ENCODE measurements at regions not wholly inside any gene's neighbourhood (a gene's known extent, or its start where the extent isn't known, plus 50 kb on each side); places are given as distances from the start of the nearest gene placed in this dataset.

GRCh38 chr5:119752921-119753886 lies 123.8 kb downstream of the FAM170A start:
- TF ChIP-seq POLR2A (IDR thresholded peaks at IDR 0.05), result no peak
- TF ChIP-seq CTCF (IDR thresholded peaks at IDR 0.05), result no peak
